Motor neuron (in vitro differentiated cells): ENCODE measurements at regions not wholly inside any gene's neighbourhood (a gene's known extent, or its start where the extent isn't known, plus 50 kb on each side); places are given as distances from the start of the nearest gene placed in this dataset.
A peak's percentile ranks its signal among the peaks of the same experiment; 100 is the strongest.

ENCODE experiments used
- ATAC-seq, 8 experiments: fragments of 200-7000 bp; cut with Tn5 transposase; replicated peaks in 6 of 8; 2 replicates each; pipeline ENCODE4 v1.8.0; 2021; ENCODE audit warnings: mild to moderate bottlenecking in 8 of 8, moderate library complexity in 8 of 8
- H3K27ac ChIP-seq, 2 donors: fragments of 250-450 bp; sonication (Bioruptor Pico); 2 replicates each; pipeline ENCODE4 v1.9.0; 2021; ENCODE audit warnings: antibody characterized with exemption in 2 of 2, mild to moderate bottlenecking in 2 of 2, moderate library complexity in 1 of 2
- H3K4me1 ChIP-seq, 2 donors: fragments of 250-450 bp; sonication (Bioruptor Pico); replicated peaks in 1 of 2; 2 replicates each; pipeline ENCODE4 v1.6.1; 2021; ENCODE audit warnings: antibody characterized with exemption in 2 of 2, mild to moderate bottlenecking in 2 of 2, moderate library complexity in 1 of 2
- H3K4me3 ChIP-seq, 5 donors: fragments of 250-450 bp; sonication (Bioruptor Pico); 2 replicates each; pipeline ENCODE4 v1.9.0; 2021; ENCODE audit warnings: antibody characterized with exemption in 5 of 5, mild to moderate bottlenecking in 5 of 5, moderate library complexity in 4 of 5
- WGBS, 10 experiments: fragments of 450-650 bp; shearing (Covaris generic); methylation state at CpG; one replicate each; pipeline ENCODE4 v1.0.0; 2022; 5-methylcytosine and 5-hydroxymethylcytosine counted together
- in situ Hi-C, 9 experiments: fragments of 400-800 bp; cut with MboI; loops; one replicate each; pipeline ENCODE4 v1.15.0; 2021; ENCODE audit warnings: low sequenced_read_pairs in 9 of 9, low pct_unique_long_range_greater_than_20kb in 2 of 9; ENCODE audit not compliant: unreplicated experiment in 9 of 9

- whole genome bisulfite sequencing, 10 experiments, result 14 to 100% (median 84%) methylated on average over 1 to 2 of the region's 2 CpGs; no CpG with 5 or more reads in 1 of the 10 experiments
- no peak for ATAC-seq
- in situ Hi-C loops, result no loop called here
- Histone ChIP-seq H3K4me3 (no peak overlapping the region), H3K27ac (no peak overlapping the region), H3K4me1 (no peaks in the 10 kb centered on the region)
These were observed 1162.4 kb upstream of the NRXN1 start for GRCh38 chr2:52194342-52194741.

- WGBS, 10 experiments, result 0 to 100% (median 62%) methylated on average over 1 to 2 of the region's 2 CpGs
- no peak overlapping the region for H3K27ac ChIP-seq
- H3K4me1 ChIP-seq, result no peaks in the 10 kb centered on the region
- no peak overlapping the region for H3K4me3 ChIP-seq
- ATAC-seq, result no peak
- in situ Hi-C loops, result no loop called here
These were observed 1161.9 kb upstream of the NRXN1 start for GRCh38 chr2:52193804-52194203.

- in situ Hi-C loops, result no loop called here
- no peak for ATAC-seq
- Histone ChIP-seq H3K4me1 (no peaks in the 10 kb centered on the region), H3K27ac (no peak overlapping the region), H3K4me3 (no peak overlapping the region)
- 0 to 88% (median 70%) methylated on average over 1 to 4 of the region's 4 CpGs; no CpG with 5 or more reads in 1 of the 10 experiments for WGBS, 10 experiments
These were observed 1160.7 kb upstream of the NRXN1 start for GRCh38 chr2:52192656-52193055.

GRCh38 chr2:52181080-52181479 is 1149.1 kb upstream of the NRXN1 start:
- in situ Hi-C loops, result no loop called here
- 0 to 100% (median 86%) methylated on average over 1 to 2 of the region's 2 CpGs; no CpG with 5 or more reads in 3 of the 10 experiments for WGBS, 10 experiments
- ATAC-seq, result no peak
- Histone ChIP-seq H3K4me1 (no peaks in the 10 kb centered on the region), H3K27ac (no peak overlapping the region), H3K4me3 (no peak overlapping the region)

GRCh38 chr2:52178845-52179244 is 1146.9 kb upstream of the NRXN1 start:
- 0 to 100% (median 73%) methylated on average over 1 of the region's 1 CpG; no CpG with 5 or more reads in 2 of the 10 experiments for WGBS, 10 experiments
- in situ Hi-C loops, result no loop called here
- no peak for ATAC-seq
- no peak overlapping the region for H3K27ac ChIP-seq
- no peak overlapping the region for H3K4me3 ChIP-seq
- H3K4me1 ChIP-seq, result no peaks in the 10 kb centered on the region

- Histone ChIP-seq H3K27ac (no peak overlapping the region), H3K4me3 (no peak overlapping the region), H3K4me1 (no peaks in the 10 kb centered on the region)
- ATAC-seq, result no peak
- in situ Hi-C loops, result no loop called here
These were observed 1113.1 kb upstream of the NRXN1 start for GRCh38 chr2:52145005-52145404.

GRCh38 chr2:52144590-52144989 is 1112.7 kb upstream of the NRXN1 start:
- in situ Hi-C loops, result no loop called here
- WGBS, 10 experiments, result 0 to 81% (median 65%) methylated on average over 1 to 4 of the region's 4 CpGs; no CpG with 5 or more reads in 1 of the 10 experiments
- Histone ChIP-seq H3K27ac (no peak overlapping the region), H3K4me3 (no peak overlapping the region), H3K4me1 (no peaks in the 10 kb centered on the region)
- peak in 3 of 8 experiments; percentile 23 to 99 (median 94) for ATAC-seq

GRCh38 chr2:52141076-52141475 is 1109.1 kb upstream of the NRXN1 start:
- Histone ChIP-seq H3K4me3 (no peak overlapping the region), H3K4me1 (no peaks in the 10 kb centered on the region), H3K27ac (no peak overlapping the region)
- 40 to 100% (median 80%) methylated on average over 1 of the region's 1 CpG; no CpG with 5 or more reads in 3 of the 10 experiments for WGBS, 10 experiments
- no peak for ATAC-seq
- in situ Hi-C loops, result no loop called here

GRCh38 chr2:52139241-52139640 is 1107.3 kb upstream of the NRXN1 start:
- ATAC-seq, result no peak

GRCh38 chr2:52135235-52135634 is 1103.3 kb upstream of the NRXN1 start:
- Histone ChIP-seq H3K4me1 (no peaks in the 10 kb centered on the region), H3K4me3 (no peak overlapping the region), H3K27ac (no peak overlapping the region)
- in situ Hi-C loops, result no loop called here
- ATAC-seq, result no peak
- 0 to 100% (median 67%) methylated on average over 1 to 2 of the region's 2 CpGs; no CpG with 5 or more reads in 1 of the 10 experiments for whole genome bisulfite sequencing, 10 experiments

More at GRCh38 chr2:52139241-52139640, 1107.3 kb upstream of the NRXN1 start:
- in situ Hi-C loops, result no loop called here
- Histone ChIP-seq H3K27ac (no peak overlapping the region), H3K4me3 (no peak overlapping the region), H3K4me1 (no peaks in the 10 kb centered on the region)

- in situ Hi-C loops, result no loop called here
These were observed 1096.1 kb upstream of the NRXN1 start for GRCh38 chr2:52128081-52128480.

GRCh38 chr2:52127527-52127926 is 1095.6 kb upstream of the NRXN1 start:
- no peak overlapping the region for H3K27ac ChIP-seq
- H3K4me1 ChIP-seq, result no peaks in the 10 kb centered on the region
- 43 to 100% (median 100%) methylated on average over 1 of the region's 1 CpG; no CpG with 5 or more reads in 3 of the 10 experiments for WGBS, 10 experiments
- in situ Hi-C loops, result no loop called here
- H3K4me3 ChIP-seq, result no peak overlapping the region
- ATAC-seq, result no peak

More at GRCh38 chr2:52128081-52128480, 1096.1 kb upstream of the NRXN1 start:
- ATAC-seq, result no peak
- WGBS, 10 experiments, result 0 to 100% (median 85%) methylated on average over 1 to 3 of the region's 3 CpGs; no CpG with 5 or more reads in 2 of the 10 experiments
- H3K4me3 ChIP-seq, result no peak overlapping the region
- H3K27ac ChIP-seq, result no peak overlapping the region
- no peaks in the 10 kb centered on the region for H3K4me1 ChIP-seq

GRCh38 chr2:52117299-52117698 is 1085.4 kb upstream of the NRXN1 start:
- WGBS, 10 experiments, result 0 to 94% (median 79%) methylated on average over 2 to 3 of the region's 3 CpGs; no CpG with 5 or more reads in 4 of the 10 experiments
- Histone ChIP-seq H3K4me3 (no peak overlapping the region), H3K4me1 (no peaks in the 10 kb centered on the region), H3K27ac (no peak overlapping the region)
- in situ Hi-C loops, result no loop called here
- ATAC-seq, result no peak

- in situ Hi-C loops, result no loop called here
- ATAC-seq, result no peak
- no peaks in the 10 kb centered on the region for H3K4me1 ChIP-seq
- H3K4me3 ChIP-seq, result no peak overlapping the region
- WGBS, 10 experiments, result 0 to 100% (median 63%) methylated on average over 1 of the region's 1 CpG; no CpG with 5 or more reads in 3 of the 10 experiments
- no peak overlapping the region for H3K27ac ChIP-seq
These were observed 1083.8 kb upstream of the NRXN1 start for GRCh38 chr2:52115750-52116149.
